Heart left ventricle (tissue), 16 donors: ENCODE measurements at regions not wholly inside any gene's neighbourhood (a gene's known extent, or its start where the extent isn't known, plus 50 kb on each side); places are given as distances from the start of the nearest gene placed in this dataset.
A peak's percentile ranks its signal among the peaks of the same experiment; 100 is the strongest.

Experiments
- ATAC-seq, 4 donors: fragments of 200-7000 bp; cut with Tn5 transposase; one replicate each; pipeline ENCODE4 v1.9.1; 2020 to 2022; ENCODE audit warnings: moderate library complexity in 4 of 4, mild to moderate bottlenecking in 3 of 4, moderate number of reproducible peaks in 1 of 4
- DNase-seq, 5 donors: peaks; one replicate each; pipeline ENCODE4 v3.0.0-alpha.2; 2020
- H3K27ac ChIP-seq, 12 donors: fragments of 200-600 bp; sonication (generic) in 4 of 12; one replicate each; pipeline versions ENCODE4 v1.5.0 to v1.8.0; 2016 to 2022; ENCODE audit warnings: mild to moderate bottlenecking in 2 of 12
- H3K27me3 ChIP-seq, 9 donors: fragments of 200-600 bp; sonication (generic) in 2 of 9; one replicate each; pipeline versions ENCODE4 v1.5.1 to v1.8.0; 2016 to 2022; ENCODE audit warnings: mild to moderate bottlenecking in 3 of 9
- H3K36me3 ChIP-seq, 9 donors: fragments of 200-600 bp; sonication (generic) in 2 of 9; one replicate each; pipeline versions ENCODE4 v1.5.0 to v1.8.0; 2018 to 2022; ENCODE audit warnings: mild to moderate bottlenecking in 2 of 9
- H3K4me1 ChIP-seq, 12 donors: fragments of 200-600 bp; sonication (generic) in 4 of 12; one replicate each; pipeline versions ENCODE4 v1.5.0 to v1.8.0; 2016 to 2022; ENCODE audit warnings: mild to moderate bottlenecking in 3 of 12
- H3K4me3 ChIP-seq, 12 donors: fragments of 200-600 bp; sonication (generic) in 4 of 12; one replicate each; pipeline versions ENCODE4 v1.5.0 to v1.8.0; 2017 to 2022; ENCODE audit warnings: mild to moderate bottlenecking in 9 of 12, moderate library complexity in 4 of 12
- H3K9me3 ChIP-seq, 12 donors: fragments of 200-600 bp; sonication (generic) in 4 of 12; one replicate each; pipeline versions ENCODE4 v1.5.0 to v1.8.0; 2016 to 2022; ENCODE audit warnings: mild to moderate bottlenecking in 1 of 12
- POLR2A ChIP-seq, 2 donors: fragments of 450-650 bp; IDR thresholded peaks; one replicate each; pipeline ENCODE4 v1.6.1; 2017; ENCODE audit warnings: antibody characterized with exemption in 2 of 2, mild to moderate bottlenecking in 2 of 2, moderate library complexity in 2 of 2
- WGBS, 4 donors: extraction: QIAGEN DNeasy Blood & Tissue Kit in 2 of 4; methylation state at CpG; one replicate each; pipeline versions ENCODE4 v1.1.5 to v1.1.7; 2013 to 2018; 5-methylcytosine and 5-hydroxymethylcytosine counted together
- intact Hi-C, 10 donors: fragments of 100-400 bp; cut with DNase I; formaldehyde crosslinking; loops; one replicate each; pipeline versions ENCODE4 v1.11.1 to v1.14.2; 2022
- TF ChIP-seq, protein P1 (sequence below), 12 donors: fragments of 200-600 bp; sonication (generic) in 4 of 12; IDR thresholded peaks; one replicate each; pipeline versions ENCODE4 v1.5.0 to v1.8.0; 2018 to 2022; ENCODE audit warnings: antibody characterized with exemption in 12 of 12, mild to moderate bottlenecking in 5 of 12
- donor health status: ischemic (EF 13 %, LVEDD 7.1; RV severe dilation, severe dysfunction).
- donor health status: healthy with polysubstance abuse.
- donor health status: DM: no; HTN: yes; CAD: no.
- donor health status: DM: no; HTN: no; CAD: no.
- donor health status: ischemic (EF 25% LVEDD 6.9; RV normal size, moderate dysfunction).
- donor health status: ischemic (EF 25% LVEDD 5.7; RV mildly dilated, moderate dysfunction).
- donor health status: healthy.
- donor health status: DM: yes; HTN: yes; CAD: no.
- donor health status: ischemic (EF 35%, LVEDD 5.7; RV mildly dilated, moderate dysfunction).
- donor health status: nonischemic (EF 11% LVEDD 7.7; RV severe dilation, severe dysfunction).
- donor health status: DM: yes; HTN: yes; CAD: no.
- donor health status: PGD.
- donor health status: ischemic (EF 29% LVEDD 5.4; RV normal size, mild dysfunction).
- donor health status: nonischemic (EF 23%, LVEDD 6.1; RV moderate dilation, normal function).

DNA sequence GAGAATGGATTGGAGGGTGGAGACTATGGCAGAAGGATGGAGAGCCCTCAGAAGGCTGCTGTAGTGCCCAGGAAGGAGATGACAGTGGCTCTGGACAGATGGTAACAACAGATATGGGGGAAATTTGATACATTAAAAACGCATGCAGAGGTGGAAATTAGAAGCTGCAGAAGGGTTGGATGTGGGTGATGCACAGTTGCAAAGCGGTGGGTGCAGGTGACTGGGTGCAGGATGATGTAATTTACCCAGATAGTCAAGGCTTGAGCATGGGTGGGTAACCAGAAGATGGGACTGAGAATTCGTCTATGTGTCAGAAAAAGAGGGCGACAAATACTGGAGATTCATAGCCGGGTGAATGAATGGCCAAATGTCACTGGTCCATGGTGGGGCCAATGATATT, 570.3 kb downstream of the MN1 start:
- intact Hi-C loops = no loop called here
- TF ChIP-seq, protein P1, sequence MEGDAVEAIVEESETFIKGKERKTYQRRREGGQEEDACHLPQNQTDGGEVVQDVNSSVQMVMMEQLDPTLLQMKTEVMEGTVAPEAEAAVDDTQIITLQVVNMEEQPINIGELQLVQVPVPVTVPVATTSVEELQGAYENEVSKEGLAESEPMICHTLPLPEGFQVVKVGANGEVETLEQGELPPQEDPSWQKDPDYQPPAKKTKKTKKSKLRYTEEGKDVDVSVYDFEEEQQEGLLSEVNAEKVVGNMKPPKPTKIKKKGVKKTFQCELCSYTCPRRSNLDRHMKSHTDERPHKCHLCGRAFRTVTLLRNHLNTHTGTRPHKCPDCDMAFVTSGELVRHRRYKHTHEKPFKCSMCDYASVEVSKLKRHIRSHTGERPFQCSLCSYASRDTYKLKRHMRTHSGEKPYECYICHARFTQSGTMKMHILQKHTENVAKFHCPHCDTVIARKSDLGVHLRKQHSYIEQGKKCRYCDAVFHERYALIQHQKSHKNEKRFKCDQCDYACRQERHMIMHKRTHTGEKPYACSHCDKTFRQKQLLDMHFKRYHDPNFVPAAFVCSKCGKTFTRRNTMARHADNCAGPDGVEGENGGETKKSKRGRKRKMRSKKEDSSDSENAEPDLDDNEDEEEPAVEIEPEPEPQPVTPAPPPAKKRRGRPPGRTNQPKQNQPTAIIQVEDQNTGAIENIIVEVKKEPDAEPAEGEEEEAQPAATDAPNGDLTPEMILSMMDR (IDR thresholded peaks at IDR 0.05) = no peak
- TF ChIP-seq POLR2A (IDR thresholded peaks at IDR 0.05) = no peak
- WGBS, 4 donors = 85 to 87% (median 86%) methylated on average over 5 of the region's 5 CpGs
- Histone ChIP-seq H3K36me3 (no peaks in the 10 kb centered on the region), H3K27me3 (peaks cover 0 to 11% (median 0%) of the 10 kb centered on the region in 9 donors), H3K4me1 (no peaks in the 10 kb centered on the region), H3K4me3 (no peak overlapping the region), H3K27ac (no peak overlapping the region), H3K9me3 (peaks cover 0 to 18% (median 0%) of the 10 kb centered on the region in 12 donors)
- DNase-seq (no peak), ATAC-seq (no peak)

DNA sequence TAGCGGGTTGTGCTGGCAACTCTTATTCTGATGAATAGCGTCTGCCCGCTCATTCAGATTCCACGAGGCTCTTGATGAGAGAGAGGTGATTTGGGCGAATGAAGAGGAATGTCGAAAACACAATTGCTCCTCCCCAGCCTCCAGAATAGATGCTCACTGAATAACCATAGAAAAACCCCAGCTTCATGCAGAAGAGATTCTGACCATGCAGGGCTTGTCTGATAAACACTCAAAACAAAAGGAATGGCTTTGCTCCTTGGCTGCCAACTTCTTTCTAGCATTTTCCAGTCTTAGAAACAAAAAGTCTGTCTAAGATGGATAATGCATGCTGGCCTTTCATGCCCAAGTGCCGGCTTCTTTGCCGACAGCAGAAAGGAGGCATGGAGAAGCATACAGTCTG, 569.5 kb downstream of the MN1 start:
- Histone ChIP-seq H3K27ac (no peak overlapping the region), H3K9me3 (peaks cover 0 to 18% (median 0%) of the 10 kb centered on the region in 12 donors), H3K4me1 (no peaks in the 10 kb centered on the region), H3K36me3 (no peaks in the 10 kb centered on the region), H3K27me3 (peaks cover 0 to 11% (median 0%) of the 10 kb centered on the region in 9 donors), H3K4me3 (no peak overlapping the region)
- TF ChIP-seq, protein P1 (IDR thresholded peaks at IDR 0.05) = no peak
- TF ChIP-seq POLR2A (IDR thresholded peaks at IDR 0.05) = no peak
- no peak for DNase-seq
- ATAC-seq = no peak
- intact Hi-C loops = no loop called here
- WGBS, 4 donors = 67 to 72% (median 67%) methylated on average over 8 of the region's 8 CpGs

DNA sequence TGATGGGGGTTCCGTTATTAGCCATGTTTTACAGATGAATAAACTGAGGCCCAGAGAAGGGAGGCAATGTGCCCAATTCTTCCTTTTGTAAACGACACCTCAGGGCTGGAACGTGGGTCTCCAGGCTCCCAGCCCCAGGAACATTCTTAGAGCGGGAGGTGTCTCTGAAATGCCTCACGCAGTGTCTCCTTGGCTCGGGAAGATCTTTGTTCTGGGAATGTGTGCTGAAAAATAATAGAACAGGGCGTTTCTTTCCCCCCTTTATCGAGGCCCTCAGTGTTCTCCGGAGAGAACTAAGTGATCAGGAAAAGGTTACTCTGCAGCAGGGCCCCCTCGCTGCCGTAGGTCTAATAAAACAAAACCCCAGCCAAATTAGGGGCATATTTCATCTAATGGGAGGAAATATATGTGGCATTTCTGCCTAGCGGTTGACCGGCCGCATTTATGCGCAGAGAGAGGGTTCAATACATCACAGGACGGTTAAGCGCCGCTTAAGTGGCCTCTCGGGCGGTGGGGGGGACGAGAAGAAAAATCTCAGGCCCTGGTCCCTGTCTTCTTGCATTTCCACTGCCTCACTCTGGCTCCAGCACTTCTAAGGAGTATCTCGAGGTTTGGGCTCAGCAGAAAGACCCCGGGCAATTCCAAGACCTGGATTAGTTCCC, 564.3 kb downstream of the MN1 start:
- H3K4me3 ChIP-seq = no peak overlapping the region
- peaks cover 0 to 27% (median 2%) of the 10 kb centered on the region in 12 donors for H3K4me1 ChIP-seq
- ATAC-seq (no peak), DNase-seq (no peak)
- 79 to 84% (median 80%) methylated on average over 23 of the region's 23 CpGs for WGBS, 4 donors
- H3K9me3 ChIP-seq = no peaks in the 10 kb centered on the region
- intact Hi-C loops = loop anchor here in 1 of 10 donors (5.0 kb wide), 1 partner anchor 65 kb away; no protein-coding TSS in a partner anchor
- H3K36me3 ChIP-seq = no peaks in the 10 kb centered on the region
- peaks cover 0 to 6% (median 0%) of the 10 kb centered on the region in 9 donors for H3K27me3 ChIP-seq
- TF ChIP-seq POLR2A (IDR thresholded peaks at IDR 0.05) = no peak
- TF ChIP-seq, protein P1 (IDR thresholded peaks at IDR 0.05) = no peak
- H3K27ac ChIP-seq = no peak overlapping the region

DNA sequence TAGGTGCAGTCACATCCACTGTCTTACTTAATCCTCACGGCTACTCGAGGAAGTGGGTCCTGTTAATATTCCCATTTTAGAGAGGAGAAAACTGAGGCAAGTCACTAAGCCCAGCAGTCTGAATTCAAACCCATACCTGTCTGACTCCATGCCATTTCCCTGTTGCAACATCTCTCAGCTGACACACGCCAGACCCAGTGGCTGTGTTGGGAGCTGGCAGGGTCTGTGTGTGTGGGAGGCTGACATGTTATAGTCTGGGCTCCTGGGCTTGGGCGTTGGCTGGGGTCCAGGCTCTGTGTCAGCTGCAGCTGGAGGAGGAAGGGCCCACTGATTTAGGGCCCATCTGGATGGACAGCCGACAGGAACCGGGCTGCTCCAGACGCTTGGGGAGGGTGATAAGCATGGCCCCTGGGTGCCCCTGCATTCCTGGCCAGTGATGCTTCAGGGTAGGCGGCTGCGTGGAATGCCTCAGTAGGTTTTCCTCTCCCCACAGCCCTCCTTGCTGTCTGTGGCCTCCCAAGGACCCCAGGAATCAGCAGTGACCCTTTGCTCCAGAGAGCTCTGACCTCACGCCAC, 562.5 kb downstream of the MN1 start:
- no peak overlapping the region for H3K4me3 ChIP-seq
- H3K27me3 ChIP-seq = peaks cover 0 to 3% (median 0%) of the 10 kb centered on the region in 9 donors
- H3K4me1 ChIP-seq = peaks cover 0 to 29% (median 2%) of the 10 kb centered on the region in 12 donors
- no peaks in the 10 kb centered on the region for H3K9me3 ChIP-seq
- DNase-seq (peak; percentile 87 to 91 (median 88)), ATAC-seq (peak; percentile 77 to 97 (median 91))
- TF ChIP-seq, protein P1 (IDR thresholded peaks at IDR 0.05) = no peak
- TF ChIP-seq POLR2A (IDR thresholded peaks at IDR 0.05) = no peak
- H3K36me3 ChIP-seq = no peaks in the 10 kb centered on the region
- H3K27ac ChIP-seq = peak overlapping the region in 6 of 12 donors; percentile 24 to 72 (median 59)
- intact Hi-C loops = loop anchor here in 1 of 10 donors (5.0 kb wide), 1 partner anchor 63 kb away; no protein-coding TSS in a partner anchor
- 24 to 73% (median 28%) methylated on average over 3 to 10 of the region's 10 CpGs for WGBS, 4 donors
